ENCODE measurements at regions not wholly inside any gene's neighbourhood (a gene's known extent, or its start where the extent isn't known, plus 50 kb on each side); places are given as distances from the start of the nearest gene placed in this dataset.
"Not testable (repeated sequence)": the region's sequence is repeated elsewhere in the genome, so short reads cannot be mapped to it uniquely, and the experiment has no call there.

DNA sequence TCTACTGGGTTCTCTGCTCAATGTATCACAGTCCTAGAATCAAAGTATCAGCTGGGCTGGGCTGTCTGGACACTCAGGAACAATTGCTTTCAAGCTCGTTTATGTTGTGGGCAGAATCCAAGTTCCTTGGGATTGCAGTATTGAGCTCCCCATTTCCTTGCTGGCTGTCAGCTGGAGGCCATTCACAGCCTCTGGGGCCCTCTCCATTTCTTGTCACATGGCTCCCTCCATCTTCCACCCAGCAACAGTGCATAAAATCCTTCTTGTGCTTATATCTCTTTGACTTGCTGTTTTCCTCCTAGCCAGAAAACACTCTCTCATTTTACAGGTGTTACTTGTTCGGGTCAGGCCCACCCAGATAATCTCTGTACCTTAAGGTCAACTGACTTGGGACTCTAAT lies 363.5 kb downstream of the IGSF11 start:
- TF ChIP-seq, protein P1, sequence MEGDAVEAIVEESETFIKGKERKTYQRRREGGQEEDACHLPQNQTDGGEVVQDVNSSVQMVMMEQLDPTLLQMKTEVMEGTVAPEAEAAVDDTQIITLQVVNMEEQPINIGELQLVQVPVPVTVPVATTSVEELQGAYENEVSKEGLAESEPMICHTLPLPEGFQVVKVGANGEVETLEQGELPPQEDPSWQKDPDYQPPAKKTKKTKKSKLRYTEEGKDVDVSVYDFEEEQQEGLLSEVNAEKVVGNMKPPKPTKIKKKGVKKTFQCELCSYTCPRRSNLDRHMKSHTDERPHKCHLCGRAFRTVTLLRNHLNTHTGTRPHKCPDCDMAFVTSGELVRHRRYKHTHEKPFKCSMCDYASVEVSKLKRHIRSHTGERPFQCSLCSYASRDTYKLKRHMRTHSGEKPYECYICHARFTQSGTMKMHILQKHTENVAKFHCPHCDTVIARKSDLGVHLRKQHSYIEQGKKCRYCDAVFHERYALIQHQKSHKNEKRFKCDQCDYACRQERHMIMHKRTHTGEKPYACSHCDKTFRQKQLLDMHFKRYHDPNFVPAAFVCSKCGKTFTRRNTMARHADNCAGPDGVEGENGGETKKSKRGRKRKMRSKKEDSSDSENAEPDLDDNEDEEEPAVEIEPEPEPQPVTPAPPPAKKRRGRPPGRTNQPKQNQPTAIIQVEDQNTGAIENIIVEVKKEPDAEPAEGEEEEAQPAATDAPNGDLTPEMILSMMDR (IDR thresholded peaks at IDR 0.05; ENCODE audit: low read depth, low read length) = no peak
- no peak overlapping the region for H3K4me3 ChIP-seq (ENCODE audit: low read depth, low read length)

DNA sequence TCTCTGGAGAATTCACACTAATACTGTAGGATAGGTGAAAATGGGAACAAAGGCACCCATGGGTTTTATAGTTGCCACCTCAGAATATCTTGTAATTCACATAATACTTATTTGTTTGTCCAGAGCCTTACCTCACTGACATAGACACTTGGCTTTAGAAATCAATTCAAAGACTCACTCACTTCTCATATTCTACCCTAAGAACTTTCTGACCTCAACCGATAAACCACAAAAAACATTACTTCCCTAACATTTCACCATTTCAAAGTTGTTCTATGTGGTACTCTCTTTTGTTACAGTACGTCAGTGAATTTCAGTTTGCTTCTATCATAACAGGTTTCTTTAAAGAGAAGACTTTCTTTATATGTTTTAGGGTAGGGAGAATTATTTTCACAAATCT lies 359.3 kb downstream of the IGSF11 start:
- TF ChIP-seq, protein P1 (IDR thresholded peaks at IDR 0.05; ENCODE audit: low read depth, low read length) = no peak
- H3K4me3 ChIP-seq (ENCODE audit: low read depth, low read length) = no peak overlapping the region

- H3K4me3 ChIP-seq (ENCODE audit: low read depth, low read length) = not testable (repeated sequence)
Measured at GRCh38 chr3:118678663-118679062, 356.0 kb downstream of the IGSF11 start.

DNA sequence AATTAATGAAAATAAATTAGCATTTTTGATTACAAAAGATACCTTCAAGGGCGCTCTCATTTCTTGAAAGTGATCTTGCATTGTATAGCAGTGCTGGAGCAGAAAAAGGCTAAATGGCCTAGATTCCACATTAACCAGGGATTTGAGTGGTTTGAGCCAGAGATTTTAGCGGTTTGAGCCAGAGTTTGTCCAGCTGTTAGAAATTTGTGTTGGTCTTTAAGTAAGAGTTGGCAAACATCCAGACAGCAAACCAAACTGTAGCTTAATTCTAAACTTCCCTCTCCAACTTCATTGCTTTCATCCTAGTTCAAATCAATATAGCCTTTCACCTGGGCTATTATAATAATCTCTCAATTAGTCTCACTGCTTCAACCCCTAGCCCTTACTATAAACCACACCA lies 351.7 kb downstream of the IGSF11 start:
- no peak overlapping the region for H3K4me3 ChIP-seq (ENCODE audit: low read depth, low read length)
- TF ChIP-seq, protein P1 (IDR thresholded peaks at IDR 0.05; ENCODE audit: low read depth, low read length) = no peak

DNA sequence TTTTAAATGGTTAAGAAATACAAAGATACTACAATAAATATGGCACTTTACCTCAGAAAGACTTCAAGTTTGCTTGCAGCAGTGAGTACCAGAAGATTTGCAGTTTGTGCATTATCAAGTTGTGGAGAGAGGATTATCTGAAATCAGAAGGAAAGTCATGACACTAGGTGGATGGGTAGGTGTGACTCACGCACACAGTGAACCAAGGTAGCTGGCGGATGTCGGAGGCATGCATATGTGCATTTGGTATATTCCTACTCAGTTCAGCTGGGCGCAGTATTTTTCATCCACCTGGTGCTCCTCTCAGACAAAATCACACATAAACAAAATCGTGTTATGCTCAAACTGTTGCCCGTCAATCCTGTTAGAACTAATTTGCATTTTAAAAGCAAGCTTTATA lies 351.0 kb downstream of the IGSF11 start:
- TF ChIP-seq, protein P1 (IDR thresholded peaks at IDR 0.05; ENCODE audit: low read depth, low read length) = no peak
- H3K4me3 ChIP-seq (ENCODE audit: low read depth, low read length) = no peak overlapping the region

DNA sequence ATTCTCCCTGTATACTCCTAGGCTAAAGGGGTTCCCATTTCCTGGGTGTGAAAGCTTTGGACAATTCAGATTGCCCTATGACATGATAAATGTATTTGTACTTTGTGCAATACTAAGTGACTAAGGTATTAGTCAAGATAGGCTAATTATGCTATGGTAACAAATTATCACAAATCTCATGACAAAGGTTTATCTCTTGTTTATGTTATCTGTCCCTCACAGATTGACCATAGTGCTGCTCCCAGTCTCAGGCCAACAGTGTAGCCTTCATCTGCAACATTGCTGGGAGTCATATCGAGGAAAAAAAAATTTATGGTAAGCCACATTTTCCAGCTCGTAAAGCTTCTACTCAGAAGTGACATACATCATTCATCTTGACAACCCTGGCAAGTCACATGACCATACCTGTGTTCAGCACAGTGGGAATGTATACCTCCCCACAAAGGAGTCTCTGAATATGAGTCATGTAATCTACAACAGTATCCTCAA lies 346.2 kb downstream of the IGSF11 start:
- TF ChIP-seq, protein P1 (IDR thresholded peaks at IDR 0.05; ENCODE audit: low read depth, low read length) = no peak
- no peak overlapping the region for H3K4me3 ChIP-seq (ENCODE audit: low read depth, low read length)

GRCh38 chr3:118692416-118692815 lies 342.2 kb downstream of the IGSF11 start:
- H3K4me3 ChIP-seq (ENCODE audit: low read depth, low read length) = no peak overlapping the region
- TF ChIP-seq, protein P1 (IDR thresholded peaks at IDR 0.05; ENCODE audit: low read depth, low read length) = no peak

DNA sequence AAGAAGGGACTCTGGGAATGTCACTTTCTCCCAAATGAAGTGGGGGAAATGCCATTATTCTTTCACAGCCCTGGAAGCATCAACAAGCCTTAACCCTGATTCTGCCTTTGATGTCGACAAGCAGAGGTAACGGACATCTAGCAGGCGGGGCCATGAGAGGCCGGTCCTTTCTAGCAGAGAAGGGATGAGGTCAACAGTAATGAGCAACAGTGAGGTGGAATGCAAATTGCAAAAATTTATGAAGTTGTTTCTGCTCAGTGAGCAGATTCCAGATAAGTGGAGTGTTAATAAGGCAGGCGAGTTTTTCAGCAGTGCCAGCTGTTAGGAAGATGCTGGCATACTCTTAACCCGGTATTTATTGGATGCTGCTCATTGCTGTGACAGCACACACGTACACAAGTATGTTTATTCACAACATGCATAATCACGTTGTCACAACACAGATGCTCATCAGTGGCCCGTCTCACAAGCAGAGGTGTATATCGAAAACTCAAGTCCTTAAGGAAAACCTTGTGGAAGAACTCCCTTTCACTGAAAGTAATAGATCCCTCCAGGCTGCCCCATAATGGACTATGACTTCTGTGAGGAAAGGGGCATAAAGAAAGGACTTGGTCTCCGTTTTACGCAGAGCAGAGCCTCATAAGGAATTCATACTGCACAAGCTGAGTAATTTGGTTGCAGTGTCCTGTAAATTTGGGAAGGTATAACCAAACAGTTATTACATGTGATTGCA lies 329.0 kb downstream of the IGSF11 start:
- TF ChIP-seq, protein P1 (IDR thresholded peaks at IDR 0.05; ENCODE audit: low read depth, low read length) = no peak

More for the DNA sequence above, 329.0 kb downstream of the IGSF11 start:
- H3K4me3 ChIP-seq (ENCODE audit: low read depth, low read length) = no peak overlapping the region

Data from WI38 (cell line).